ENCODE measurements at regions not wholly inside any gene's neighbourhood (a gene's known extent, or its start where the extent isn't known, plus 50 kb on each side); places are given as distances from the start of the nearest gene placed in this dataset.
A peak's percentile ranks its signal among the peaks of the same experiment; 100 is the strongest.

DNA sequence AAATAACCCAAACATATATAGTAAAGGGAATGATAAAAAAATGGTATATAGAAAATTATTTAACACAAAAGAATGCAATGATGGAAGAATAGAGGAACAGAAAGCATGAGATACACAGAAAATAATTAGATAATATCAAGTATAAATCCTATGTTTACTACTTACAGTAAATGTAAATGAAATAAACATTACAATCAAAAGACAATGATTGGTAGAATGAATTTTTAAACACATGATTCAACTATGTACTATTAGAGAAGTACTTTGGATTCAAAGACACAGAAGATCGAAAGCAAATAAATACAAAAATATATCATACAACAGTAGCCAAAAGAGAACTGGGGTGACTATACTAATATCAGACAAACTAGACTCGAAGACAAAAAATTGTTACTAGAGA is 97.6 kb upstream of the PARD3B start:
- DNase-seq, result no peak

DNA sequence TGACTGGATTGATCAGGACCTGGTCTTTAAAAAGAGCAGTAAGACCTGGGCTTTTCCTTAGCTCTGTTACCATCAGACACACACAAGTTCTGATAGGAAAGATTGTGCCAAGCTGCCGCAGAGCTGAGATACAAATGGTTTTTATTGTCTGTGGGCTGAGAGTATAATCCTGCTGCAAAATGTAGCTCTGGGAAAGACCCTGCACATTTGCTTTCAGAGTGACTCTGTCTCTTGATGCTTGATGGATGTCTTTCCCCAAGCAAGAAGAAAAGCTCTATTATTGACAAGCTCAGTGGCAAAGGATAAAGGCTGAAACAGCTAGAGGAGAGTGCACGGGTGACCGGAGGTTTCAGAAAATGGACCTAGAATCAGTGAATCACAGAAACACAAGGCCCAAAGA is 95.3 kb upstream of the PARD3B start:
- DNase-seq, result no peak

DNA sequence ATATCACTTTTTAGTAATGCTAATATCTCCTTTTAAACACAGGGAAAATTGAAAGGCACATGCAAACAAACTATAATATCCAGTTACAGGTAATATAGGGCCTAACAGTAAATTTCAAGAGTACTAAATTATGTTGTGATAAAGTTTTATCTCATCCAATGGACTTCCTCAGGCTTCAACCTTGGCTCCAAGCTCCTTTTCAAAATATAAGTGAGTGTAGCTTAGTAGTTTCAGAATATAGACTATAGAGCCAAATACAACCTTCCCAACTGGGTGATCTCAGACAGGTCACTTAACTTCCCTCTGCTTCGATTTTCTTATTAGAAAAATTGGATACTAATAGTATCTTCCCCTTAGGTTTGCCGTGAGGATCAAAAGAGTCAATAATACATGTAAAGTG is 93.5 kb upstream of the PARD3B start:
- no peak for DNase-seq

DNA sequence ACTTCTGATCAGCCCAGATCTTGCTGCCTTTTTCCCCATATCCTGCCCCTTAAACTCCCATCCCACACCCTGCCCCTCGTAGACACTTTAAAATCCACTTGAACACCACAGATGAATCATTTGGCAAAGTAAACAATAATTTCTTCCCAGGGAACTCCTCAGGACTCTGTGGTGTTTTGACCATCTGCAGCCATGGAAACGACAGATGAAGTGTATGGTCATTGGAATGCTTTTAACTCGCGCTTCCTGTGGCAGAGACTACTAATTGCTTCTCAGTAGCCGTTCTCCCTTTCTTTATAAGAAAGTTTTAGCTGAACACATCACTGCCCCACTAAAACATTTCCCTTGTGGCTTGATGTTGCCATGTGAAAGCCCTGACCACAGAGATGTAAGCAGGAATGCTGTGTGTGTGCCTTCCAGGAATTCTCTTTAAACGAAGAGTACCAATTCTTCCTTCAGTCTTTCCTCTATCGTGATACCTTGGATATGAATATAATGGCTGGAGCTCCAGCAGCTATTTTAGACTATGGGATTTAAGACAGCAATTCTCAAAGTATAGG is 92.7 kb upstream of the PARD3B start:
- DNase-seq, result peak; percentile 76

DNA sequence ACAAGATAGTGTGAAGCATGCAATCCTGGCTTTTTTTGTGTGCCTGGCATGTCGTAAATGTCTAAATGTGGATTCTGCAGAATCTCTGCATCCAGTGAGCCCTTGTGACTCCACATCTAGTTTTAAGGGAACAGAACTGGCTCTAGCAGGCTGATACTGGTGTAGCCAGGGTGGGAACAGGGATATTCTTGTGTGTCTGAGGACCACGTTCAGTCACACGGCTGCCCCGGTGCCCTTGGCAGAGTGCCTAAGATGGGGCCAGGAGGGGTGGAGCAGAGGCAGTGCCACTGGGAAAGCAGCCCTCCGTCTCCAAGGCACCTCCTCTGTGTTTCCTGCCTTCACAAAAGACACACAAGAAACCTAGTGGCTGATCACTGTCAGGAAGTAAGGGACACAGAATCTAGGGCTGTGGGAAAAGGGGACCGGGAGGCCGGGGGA is 91.5 kb upstream of the PARD3B start:
- DNase-seq, result peak; percentile 67

DNA sequence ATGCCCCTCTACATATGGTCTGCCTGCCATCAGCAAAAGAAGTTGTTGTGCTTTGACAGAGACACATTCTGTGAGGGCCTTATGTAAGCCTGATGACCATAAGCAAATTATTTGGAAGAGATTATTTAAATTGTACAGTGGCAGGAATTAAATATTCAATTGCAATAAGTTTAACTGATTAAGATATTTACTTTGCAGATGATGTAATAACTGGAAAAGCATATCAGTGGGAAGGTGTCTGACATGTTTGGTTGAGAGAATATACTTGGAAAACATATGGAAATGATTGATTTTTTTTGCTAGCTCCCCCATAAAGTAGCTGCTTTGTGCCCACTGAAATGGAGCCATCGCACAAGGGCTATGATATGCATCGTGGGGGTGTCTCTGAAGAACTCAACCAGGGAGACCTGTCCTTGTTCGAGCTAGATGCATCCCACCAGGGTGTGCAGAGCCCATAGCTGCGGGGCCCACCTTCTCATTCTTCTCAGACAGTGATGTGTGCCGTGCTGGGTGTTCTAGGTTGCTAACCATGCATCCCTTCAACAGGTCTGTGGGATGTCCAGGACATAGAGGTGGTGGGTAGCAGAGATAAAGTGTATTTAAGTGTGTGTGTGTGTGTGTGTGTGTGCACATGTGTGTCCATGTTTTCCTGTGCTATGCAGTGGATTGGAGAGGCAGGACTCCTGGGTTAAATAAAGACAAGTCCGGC is 90.4 kb upstream of the PARD3B start:
- no peak for DNase-seq

DNA sequence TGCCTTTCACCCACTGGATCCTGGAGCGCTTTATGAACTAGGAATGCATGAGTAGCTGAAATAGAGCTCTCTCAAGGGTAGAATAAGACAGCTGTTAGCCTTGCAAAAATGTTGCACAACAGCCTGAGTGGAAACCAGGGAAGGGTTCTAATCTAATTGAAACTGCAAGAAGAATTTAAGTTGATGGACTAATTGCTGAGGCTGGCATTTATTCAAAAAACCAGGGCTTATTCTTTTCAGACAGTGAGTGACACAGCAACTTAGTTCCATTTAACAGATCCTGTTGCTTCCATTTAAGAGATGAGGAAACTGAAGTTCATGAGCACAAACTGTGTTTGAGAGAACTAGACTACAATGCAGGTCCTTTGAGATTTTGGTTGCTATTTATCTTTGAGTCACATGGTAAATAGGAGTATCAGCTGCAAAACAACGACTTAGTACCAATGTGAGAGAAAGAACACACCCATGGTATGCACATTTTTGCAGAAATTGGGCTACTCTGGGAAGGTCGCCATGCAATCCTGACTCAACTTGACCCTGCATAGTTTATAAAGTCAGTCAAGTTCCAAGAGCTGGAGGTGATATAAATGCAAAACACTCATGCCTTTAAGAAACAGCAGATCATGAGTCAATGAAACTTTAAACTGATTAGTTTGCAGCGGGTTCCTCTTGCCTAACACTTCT is 76.4 kb upstream of the PARD3B start:
- DNase-seq, result no peak

DNA sequence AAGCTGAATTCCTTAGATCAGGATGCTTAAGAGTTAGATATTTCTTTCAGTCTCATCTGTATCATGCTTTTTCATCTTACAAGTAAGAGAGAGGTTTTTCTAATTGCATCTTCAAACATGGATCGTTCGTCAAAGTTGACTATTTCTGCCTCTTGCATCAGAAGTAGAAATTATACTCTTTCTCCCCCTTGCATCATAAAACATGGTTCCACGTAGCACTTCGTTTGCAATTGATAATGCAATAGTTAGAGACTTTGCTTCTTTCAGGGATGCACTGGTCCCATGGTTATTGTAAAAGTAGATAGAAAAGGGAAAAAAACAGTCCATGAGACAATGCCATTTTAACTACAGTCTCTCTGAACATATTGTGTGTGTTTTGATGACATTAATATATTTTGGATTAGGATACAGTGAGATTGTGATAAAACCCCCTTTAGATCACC is 75.1 kb upstream of the PARD3B start:
- peak; percentile 4 for DNase-seq

DNA sequence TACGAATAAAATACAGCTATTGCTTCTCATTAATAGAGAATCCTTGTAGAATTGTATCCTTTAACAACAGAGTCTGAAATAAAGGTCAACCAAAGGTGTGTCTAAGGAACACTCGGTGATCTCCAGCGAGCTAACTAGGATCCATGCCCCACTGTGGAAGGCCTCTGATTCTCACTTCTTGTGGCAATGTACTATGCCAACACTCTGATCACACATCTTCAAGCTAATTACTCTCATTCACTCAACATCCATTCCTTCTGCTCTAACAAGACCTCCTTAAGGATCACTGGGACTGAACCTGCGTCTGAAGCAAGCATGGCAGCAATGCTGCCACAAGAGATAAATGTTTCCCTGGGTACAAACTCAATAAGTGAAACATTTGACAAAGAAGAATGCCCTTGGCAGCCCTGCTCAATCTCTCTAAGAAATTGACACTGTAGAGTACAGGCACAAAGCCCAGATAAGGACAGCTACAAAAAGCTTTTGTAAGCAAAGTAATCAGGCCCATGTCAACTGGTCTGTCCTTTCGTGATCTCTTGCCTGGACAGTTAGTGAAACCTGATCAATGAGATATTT is 74.6 kb upstream of the PARD3B start:
- no peak for DNase-seq

DNA sequence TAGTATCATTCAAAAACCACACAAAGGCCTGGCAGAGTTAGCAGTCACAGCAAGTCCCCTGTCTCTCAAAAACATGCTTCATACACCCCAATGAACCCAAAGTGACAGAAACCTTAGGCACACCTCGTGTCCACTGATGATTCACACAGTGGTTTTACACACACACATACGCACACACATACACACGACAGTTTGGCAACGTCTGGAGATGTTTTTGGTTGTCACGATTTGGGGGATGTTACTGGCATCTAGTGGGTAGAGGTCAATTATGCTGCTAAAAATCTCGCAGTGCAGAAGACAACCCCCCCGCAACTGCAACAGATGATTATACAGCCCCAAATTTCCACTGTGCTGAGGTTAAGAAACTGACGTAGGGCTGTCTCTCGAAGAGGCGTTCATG is 72.9 kb upstream of the PARD3B start:
- no peak for DNase-seq

DNA sequence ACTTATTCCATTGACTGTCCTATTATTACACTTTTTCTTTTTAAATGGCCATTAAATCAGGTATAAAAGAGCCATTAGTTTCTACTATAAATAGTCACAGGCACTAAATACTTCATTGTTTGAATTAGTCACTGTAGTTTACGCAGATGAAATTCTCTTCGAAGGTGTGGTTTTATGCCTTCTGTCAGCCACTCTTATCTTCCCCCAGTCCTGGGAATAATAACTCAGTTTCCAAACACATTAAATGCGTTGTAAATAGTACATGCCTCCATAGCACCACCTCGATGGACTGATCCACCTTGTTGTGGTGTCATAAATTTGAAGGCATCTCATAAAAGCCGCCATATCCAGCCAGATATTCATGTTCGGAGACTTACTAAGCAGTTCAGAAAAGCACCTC is 72.1 kb upstream of the PARD3B start:
- DNase-seq, result no peak

DNA sequence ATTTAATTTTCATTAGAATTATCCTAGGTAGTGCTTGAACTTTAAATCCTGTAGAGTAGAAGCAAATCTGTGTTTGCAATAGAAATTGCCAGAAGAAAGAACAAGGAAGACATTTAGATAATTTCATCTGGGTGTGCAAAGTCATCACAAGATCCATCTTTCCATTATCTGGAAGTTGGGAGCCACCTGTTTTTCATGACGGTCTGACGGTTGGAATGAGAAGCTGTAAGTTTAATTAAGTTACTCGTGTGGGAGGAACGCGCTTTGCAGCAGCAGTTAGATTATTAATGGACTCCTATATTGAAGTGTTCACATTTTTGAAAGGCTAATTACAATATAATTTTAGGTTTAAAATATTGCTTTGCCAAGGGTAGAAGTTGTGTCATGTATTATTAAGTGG is 69.9 kb upstream of the PARD3B start:
- no peak for DNase-seq

DNA sequence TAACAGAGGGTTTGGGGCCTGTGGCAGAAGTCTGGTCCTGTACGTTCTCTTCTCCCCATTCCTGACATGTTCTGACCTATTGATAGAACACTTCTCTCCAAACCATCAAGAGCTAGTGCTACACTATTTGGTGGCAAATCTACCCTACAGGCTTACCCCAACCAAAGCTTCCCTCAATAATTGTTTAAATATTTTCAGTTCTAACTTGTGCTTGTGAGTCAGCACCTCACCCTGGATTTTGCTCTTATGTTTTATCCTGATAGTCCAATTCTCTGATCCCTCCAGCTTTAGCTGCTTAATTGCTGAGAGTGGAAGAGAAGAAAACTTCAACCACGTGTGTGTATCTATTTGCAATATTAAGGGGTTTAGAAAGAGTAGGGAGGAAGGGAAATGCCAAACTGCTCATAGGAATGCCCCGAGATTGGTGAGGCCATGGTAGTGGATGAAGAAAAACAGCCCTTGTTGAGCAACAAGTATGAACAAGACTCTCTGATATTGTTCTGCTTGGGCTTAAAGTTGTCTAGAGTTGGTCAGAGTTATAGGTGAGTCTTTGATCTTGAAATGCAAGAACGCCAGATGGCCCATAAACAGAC is 67.8 kb upstream of the PARD3B start:
- no peak for DNase-seq

DNA sequence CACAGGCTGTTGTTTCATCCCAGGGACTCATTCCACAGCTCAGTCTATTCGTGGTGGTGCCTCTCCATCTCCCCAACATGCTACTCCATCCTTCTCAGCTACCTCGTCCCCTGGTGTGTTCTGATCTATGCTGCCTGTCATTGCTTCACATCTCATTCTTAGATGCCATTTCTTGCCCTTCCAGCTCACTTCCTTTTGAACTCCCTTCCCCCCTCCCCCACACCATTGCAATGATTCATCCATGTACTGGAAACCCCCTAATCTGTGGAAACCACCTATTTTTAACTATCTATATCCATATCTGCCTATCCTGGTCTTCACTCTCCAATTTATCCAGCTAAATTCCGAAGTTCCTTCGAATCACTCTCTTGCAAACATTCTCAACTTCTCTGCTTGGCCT is 65.7 kb upstream of the PARD3B start:
- DNase-seq, result no peak

DNA sequence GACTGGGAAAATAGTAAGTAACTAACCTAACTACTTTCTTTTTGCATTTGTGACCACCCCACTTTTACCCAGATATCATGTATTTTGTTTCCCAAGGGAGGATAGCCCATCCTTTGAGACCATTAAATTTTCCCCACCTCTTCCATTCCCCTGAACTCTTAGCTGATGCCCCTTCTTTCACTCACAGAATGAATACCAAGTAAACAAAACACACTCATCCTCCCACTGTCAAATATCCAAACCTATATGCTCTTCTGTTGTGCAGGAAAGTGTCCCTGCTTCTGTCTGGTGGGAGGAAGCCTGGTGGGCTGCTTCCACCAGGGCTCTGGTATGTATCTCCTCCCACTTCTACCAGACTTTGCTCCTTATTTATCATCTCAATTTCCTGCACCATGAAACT is 64.6 kb upstream of the PARD3B start:
- no peak for DNase-seq

DNA sequence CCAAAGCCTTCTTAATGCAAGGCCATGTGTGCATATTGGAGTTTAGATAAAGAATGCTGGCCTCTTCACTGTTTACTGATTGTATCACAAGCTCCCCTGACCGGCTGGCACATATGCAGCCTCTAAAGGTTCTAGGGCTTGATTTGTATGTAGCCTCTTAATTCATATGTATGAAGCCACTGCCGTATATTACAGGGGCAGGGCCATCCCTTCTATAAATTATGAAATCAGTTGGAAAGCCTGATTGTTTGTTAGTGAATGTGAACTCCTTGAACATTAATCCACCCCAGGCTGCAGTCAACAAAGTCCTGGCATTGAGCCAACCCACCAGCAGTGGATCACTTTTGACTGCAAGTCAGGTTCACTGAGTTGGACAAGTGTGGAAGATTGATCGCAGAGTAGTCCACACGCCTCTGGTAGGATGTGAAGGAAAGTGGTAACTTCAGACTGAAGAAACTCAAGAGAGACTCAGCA is 61.6 kb upstream of the PARD3B start:
- peak; percentile 77 for DNase-seq

DNA sequence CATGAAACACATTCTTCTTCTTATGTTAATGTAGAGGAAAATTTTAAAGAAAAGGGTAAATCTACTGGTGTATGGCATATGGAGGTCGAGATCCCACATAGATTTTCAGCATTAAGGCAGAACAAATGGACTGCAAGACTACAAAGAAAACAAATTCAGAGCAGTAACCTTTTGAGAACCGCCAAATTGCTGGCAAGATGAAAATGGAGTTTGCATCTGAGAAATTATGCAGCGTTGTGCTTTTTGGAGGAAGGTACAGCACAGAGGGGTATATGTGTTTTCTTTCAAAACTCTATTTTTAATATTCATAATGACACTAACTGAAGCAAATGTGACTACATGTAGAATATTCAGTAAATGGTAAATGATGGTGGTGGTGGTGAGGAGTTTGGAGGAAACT is 59.0 kb upstream of the PARD3B start:
- DNase-seq, result no peak

DNA sequence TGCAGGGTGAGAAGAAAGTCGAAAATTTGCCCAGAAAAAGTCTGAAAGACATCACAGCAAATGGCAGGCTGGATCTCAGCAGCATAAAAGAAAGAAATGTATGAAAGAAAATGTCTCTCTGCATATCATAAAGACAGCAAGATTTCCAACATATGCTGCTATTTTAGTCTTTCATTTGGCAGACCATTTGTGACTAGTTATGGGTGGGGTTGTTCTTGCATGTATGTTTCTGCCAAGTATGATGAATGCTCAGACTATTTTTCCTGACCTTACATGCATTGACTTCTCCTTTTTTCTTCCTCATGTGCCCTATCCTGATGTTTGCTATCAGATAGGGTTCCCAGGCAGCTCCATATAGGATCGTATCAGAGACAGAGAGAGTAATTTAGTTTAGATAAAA is 58.5 kb upstream of the PARD3B start:
- no peak for DNase-seq

DNA sequence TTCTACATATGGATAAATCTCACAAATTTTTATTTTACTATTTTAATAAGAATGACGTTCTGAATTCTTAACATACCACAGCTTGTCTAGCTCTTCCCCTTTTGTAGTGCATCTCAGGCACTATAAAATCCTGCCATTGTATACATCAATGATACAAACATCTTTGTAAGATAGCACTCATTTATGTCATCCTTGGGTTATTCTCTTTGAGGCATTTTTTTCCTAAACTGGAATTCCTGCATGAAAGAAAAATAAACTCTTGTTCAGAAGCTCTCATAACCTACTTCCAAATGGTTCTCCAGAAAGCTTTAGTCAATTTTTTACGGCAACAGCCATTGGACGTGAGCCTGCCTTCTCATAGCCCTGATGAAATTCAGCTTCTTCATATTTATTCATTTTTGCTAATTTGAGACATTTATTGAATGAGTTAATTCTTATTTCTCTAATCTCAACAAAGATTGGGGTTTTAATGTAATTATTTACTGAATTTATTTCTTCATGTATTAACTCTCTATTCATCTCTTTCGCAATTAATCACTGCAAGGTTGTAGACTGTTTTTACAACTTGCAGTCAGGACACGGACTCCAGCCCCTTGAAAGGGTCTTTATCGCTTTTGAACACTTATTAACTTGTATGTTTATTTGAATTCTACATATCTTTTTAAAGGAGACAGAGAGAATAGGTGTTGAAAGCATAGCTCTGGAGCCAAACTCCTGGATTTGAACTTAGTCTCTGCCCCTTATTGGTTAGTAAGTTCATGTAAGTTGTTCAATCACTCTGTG is 57.6 kb upstream of the PARD3B start:
- DNase-seq, result no peak

DNA sequence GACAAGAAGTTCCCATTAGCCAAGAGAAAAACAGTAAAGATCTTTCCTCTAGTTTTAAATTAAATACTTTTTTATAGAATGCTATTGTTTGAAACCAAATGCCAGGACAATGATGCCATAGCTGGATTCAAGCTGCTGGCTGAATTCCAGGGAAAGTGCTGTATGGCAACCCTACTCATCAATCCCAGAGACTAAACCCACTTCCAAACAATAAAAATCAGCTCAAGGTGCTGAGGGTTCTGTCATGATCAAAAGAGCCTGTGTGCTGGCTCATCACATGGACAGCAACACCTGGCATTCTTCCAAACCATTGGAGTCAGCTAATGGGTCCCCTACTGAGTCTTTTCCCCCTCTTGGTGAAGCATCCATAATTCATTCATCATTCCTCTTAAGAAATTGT is 53.7 kb upstream of the PARD3B start:
- peak; percentile 86 for DNase-seq

DNA sequence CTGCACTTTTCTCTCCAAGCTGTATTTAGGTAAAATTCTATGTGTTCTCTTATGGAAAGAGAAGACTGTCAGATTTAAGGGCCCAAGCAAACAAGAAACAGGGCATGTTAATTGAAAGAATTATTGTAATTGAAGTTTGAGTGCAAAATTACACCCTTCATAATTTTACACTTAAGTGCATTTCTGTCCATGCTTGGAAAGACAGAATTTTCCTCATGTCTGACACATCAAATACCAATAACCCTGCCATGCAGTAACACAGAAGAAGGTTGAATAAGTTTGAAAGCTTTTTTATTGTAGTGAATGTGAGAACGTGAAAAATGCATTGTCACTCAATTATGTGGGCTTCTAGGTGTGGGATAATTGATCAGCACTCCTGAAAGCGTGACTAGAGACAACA is 52.9 kb upstream of the PARD3B start:
- peak; percentile 36 for DNase-seq

DNA sequence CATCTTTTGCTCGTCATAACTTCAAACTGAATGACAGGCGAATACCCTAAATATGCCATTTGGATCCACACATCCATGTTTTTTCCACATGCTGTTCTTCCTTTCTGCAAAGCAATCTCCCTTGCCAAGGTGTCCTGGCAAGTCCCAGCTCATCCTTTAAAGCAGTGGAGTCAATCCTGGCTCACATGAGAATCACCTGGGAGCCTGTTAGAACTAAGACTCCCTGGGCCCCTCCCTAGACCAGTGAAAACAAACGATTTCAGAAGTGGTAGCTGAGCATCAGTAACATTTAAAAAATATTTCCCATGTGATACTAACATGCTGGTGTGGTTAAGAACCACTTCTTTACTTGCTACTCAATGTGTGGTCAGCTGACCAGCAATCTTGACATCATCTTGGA is 50.6 kb upstream of the PARD3B start:
- no peak for DNase-seq

DNA sequence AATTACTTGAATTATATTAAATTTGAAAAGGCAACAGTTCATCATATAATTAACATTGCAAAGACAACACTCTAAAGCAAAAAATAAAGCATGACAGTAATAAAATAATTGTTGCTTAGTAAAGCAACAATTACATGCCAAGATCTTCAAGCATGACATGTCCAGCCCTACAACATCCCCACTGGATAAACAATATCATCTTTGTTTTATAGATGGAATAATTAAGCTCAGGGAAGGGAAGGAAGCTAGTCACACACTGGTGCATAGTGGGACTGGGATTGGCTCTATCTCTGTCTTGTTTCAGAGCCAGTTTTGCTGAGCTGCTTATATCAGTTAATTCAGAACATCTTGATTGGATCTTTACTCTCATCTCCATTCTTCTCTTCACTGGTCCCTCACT is 49.9 kb upstream of the PARD3B start:
- no peak for DNase-seq

Data from NCI-H69 (cell line).